ENCODE measurements at regions not wholly inside any gene's neighbourhood (a gene's known extent, or its start where the extent isn't known, plus 50 kb on each side); places are given as distances from the start of the nearest gene placed in this dataset.

DNA sequence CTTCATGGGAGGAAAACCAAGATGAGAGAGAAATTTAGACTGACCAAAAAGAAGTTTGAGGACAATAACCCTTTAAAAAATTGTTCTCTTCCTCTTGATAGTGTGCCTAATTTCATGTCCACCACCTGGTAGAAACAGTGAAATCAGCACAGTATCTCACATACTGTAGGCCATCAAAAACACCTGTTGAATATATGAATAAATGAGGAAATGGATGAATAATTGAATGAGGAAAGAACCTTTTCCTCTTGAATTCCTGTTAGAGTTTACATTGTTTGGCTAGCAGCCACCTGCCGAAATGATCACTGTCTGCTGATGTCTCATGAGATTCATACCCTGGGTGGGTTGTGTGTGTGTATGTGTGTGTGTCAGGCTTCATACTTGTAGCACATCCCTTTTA is 198.7 kb upstream of the PBX1 start:
- TF ChIP-seq, protein P1, sequence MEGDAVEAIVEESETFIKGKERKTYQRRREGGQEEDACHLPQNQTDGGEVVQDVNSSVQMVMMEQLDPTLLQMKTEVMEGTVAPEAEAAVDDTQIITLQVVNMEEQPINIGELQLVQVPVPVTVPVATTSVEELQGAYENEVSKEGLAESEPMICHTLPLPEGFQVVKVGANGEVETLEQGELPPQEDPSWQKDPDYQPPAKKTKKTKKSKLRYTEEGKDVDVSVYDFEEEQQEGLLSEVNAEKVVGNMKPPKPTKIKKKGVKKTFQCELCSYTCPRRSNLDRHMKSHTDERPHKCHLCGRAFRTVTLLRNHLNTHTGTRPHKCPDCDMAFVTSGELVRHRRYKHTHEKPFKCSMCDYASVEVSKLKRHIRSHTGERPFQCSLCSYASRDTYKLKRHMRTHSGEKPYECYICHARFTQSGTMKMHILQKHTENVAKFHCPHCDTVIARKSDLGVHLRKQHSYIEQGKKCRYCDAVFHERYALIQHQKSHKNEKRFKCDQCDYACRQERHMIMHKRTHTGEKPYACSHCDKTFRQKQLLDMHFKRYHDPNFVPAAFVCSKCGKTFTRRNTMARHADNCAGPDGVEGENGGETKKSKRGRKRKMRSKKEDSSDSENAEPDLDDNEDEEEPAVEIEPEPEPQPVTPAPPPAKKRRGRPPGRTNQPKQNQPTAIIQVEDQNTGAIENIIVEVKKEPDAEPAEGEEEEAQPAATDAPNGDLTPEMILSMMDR (IDR thresholded peaks at IDR 0.05; ENCODE audit: extremely low read depth in 1 of 2, insufficient read depth in 1 of 2, low read depth in 1 of 2, low read length in 2 of 2): no peak
- TF ChIP-seq POLR2AphosphoS5 (IDR thresholded peaks at IDR 0.05; ENCODE audit: insufficient read depth, low read depth, low read length) (no peak), GATA2 (IDR thresholded peaks at IDR 0.05; ENCODE audit: insufficient read depth, insufficient read length, low read depth, low read length) (no peak)
